ENCODE measurements at regions not wholly inside any gene's neighbourhood (a gene's known extent, or its start where the extent isn't known, plus 50 kb on each side); places are given as distances from the start of the nearest gene placed in this dataset.

GRCh38 chr13:111017755-111018459 is 97.2 kb upstream of the ARHGEF7 start:
- TF ChIP-seq, protein P1, sequence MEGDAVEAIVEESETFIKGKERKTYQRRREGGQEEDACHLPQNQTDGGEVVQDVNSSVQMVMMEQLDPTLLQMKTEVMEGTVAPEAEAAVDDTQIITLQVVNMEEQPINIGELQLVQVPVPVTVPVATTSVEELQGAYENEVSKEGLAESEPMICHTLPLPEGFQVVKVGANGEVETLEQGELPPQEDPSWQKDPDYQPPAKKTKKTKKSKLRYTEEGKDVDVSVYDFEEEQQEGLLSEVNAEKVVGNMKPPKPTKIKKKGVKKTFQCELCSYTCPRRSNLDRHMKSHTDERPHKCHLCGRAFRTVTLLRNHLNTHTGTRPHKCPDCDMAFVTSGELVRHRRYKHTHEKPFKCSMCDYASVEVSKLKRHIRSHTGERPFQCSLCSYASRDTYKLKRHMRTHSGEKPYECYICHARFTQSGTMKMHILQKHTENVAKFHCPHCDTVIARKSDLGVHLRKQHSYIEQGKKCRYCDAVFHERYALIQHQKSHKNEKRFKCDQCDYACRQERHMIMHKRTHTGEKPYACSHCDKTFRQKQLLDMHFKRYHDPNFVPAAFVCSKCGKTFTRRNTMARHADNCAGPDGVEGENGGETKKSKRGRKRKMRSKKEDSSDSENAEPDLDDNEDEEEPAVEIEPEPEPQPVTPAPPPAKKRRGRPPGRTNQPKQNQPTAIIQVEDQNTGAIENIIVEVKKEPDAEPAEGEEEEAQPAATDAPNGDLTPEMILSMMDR (conservative IDR thresholded peaks at IDR 0.05), result no peak
- Mint-ChIP-seq H3K27ac (ENCODE audit: unreplicated experiment) (no peak overlapping the region), H3K4me3 (no peak overlapping the region), H3K36me3 (ENCODE audit: low read depth) (peaks cover 2% of the 10 kb centered on the region), H3K4me1 (no peaks in the 10 kb centered on the region), H3K9me3 (peaks cover 9% of the 10 kb centered on the region), H3K27me3 (ENCODE audit: low read depth) (peaks cover 2% of the 10 kb centered on the region)
- no peak for DNase-seq (ENCODE audit: low read depth, low spot score)

- Mint-ChIP-seq H3K9me3 (no peaks in the 10 kb centered on the region), H3K27ac (ENCODE audit: unreplicated experiment) (no peak overlapping the region), H3K4me3 (no peak overlapping the region), H3K27me3 (ENCODE audit: low read depth) (peaks cover 6% of the 10 kb centered on the region), H3K4me1 (no peaks in the 10 kb centered on the region), H3K36me3 (ENCODE audit: low read depth) (no peaks in the 10 kb centered on the region)
- no peak for DNase-seq (ENCODE audit: low read depth, low spot score)
- TF ChIP-seq, protein P1 (conservative IDR thresholded peaks at IDR 0.05), result no peak
Observed at GRCh38 chr13:111013196-111013595, 98.3 kb upstream of the ANKRD10 start.

DNA sequence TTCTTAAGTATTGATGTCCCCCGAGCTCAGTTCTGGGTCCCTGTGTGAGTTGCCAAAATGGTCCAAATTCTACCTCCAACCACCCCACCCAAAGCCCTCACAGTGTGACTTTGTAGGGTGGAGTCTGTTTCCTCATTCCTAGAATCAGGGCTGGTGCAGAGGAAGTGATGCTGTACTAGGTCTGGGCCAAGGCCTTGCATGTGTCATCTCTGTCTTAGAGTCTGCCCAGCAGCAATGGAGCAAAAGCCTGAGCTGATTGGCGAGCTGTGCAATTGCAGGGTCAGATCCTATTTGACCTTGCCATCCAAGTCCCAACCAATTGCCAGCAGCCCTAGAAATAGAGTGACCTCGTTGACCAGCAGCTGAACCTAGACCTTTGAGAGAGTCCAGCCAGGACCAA is 97.0 kb upstream of the ANKRD10 start:
- Mint-ChIP-seq H3K27me3 (ENCODE audit: low read depth) (peaks cover 6% of the 10 kb centered on the region), H3K4me3 (no peak overlapping the region), H3K36me3 (ENCODE audit: low read depth) (no peaks in the 10 kb centered on the region), H3K27ac (ENCODE audit: unreplicated experiment) (no peak overlapping the region), H3K9me3 (no peaks in the 10 kb centered on the region), H3K4me1 (no peaks in the 10 kb centered on the region)
- DNase-seq (ENCODE audit: low read depth, low spot score), result no peak
- TF ChIP-seq, protein P1 (conservative IDR thresholded peaks at IDR 0.05), result no peak

- Mint-ChIP-seq H3K9me3 (no peaks in the 10 kb centered on the region), H3K36me3 (ENCODE audit: low read depth) (no peaks in the 10 kb centered on the region), H3K27ac (ENCODE audit: unreplicated experiment) (no peak overlapping the region), H3K4me1 (no peaks in the 10 kb centered on the region), H3K4me3 (no peak overlapping the region), H3K27me3 (ENCODE audit: low read depth) (peaks cover 4% of the 10 kb centered on the region)
- DNase-seq (ENCODE audit: low read depth, low spot score), result no peak
- TF ChIP-seq, protein P1 (conservative IDR thresholded peaks at IDR 0.05), result no peak
Observed at GRCh38 chr13:111008351-111008750, 93.5 kb upstream of the ANKRD10 start.

DNA sequence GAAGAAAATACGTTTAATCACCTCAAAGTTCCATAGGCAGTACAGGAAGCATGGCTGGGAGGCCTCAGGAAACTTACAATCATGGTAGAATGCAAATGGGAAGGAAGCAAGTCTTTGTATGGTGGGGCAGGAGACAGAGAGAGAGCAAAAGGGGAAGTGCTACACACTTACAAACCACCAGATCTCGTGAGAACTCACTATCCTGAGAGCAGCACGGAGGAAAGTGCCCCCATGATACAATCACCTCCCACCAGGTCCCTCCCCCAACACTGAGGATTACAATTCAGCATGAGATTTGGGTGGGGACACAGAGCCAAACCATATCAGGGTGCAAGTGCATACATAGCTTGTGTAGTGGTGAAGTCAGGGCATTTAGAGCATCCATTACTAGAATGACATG is 92.3 kb upstream of the ANKRD10 start:
- no peak overlapping the region for H3K4me3 Mint-ChIP-seq
- no peaks in the 10 kb centered on the region for H3K9me3 Mint-ChIP-seq
- no peak for DNase-seq (ENCODE audit: low read depth, low spot score)
- no peaks in the 10 kb centered on the region for H3K36me3 Mint-ChIP-seq (ENCODE audit: low read depth)
- no peaks in the 10 kb centered on the region for H3K4me1 Mint-ChIP-seq
- no peak overlapping the region for H3K27ac Mint-ChIP-seq (ENCODE audit: unreplicated experiment)
- peaks cover 4% of the 10 kb centered on the region for H3K27me3 Mint-ChIP-seq (ENCODE audit: low read depth)
- TF ChIP-seq, protein P1 (conservative IDR thresholded peaks at IDR 0.05), result no peak

All from neural crest cell (in vitro differentiated cells).